A172 (cell line): ENCODE measurements at regions not wholly inside any gene's neighbourhood (a gene's known extent, or its start where the extent isn't known, plus 50 kb on each side); places are given as distances from the start of the nearest gene placed in this dataset.

Experiments used
- DNase-seq: peaks from one replicate; pipeline ENCODE4 v3.0.0-alpha.2; 2015; ENCODE audit warnings: low spot score

DNA sequence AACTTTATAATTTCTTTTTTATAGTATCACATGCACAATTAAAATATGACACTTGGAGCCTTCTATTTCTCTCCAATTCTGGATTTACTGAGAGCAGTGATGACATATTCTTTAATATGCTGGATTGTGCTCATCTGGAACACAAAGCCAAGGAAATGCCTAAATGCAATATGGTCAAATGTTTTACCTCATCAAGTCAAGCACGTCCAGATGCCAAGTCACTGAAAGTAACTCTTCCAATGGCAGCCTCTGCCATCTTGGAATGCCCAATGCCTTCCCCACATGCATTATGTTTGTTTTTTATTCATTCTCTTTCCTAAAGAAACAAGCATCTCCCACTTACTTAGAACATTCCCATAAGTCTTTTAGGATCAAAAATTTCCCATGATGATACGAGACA, 189.8 kb downstream of the TMX3 start:
- DNase-seq: no peak

DNA sequence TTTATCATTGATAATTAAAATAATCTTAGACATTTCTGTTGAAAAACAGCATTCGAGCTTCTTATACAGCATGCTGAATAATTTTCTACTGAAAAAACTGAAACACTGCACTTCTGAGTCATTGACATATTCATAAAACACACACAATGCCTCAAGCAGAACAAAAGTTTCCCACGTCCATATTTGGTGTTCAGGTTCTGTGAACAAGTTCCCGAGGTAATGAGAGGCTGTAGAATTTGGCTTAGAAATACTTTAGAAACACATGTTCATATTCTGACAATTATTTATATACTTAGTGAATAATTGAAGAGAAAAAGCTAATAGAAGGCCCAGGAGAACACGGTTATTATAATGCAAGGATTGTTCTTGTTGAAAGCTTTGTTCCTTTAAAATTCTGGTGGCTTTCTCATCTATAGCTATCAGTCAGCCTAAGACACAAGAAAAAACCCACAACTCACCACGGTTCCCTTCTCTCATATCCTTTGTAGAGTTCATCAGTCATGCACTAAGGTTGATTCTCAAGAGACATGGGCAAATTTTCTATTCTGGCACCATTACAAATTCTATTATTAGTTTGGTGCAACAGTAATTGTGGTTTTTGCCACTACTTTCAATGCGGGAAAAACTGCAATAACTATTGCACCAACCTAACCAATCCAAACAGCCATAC, 194.4 kb downstream of the TMX3 start:
- DNase-seq: no peak

- peak; percentile 10 for DNase-seq
These were observed 195.6 kb downstream of the TMX3 start for GRCh38 chr18:68519336-68519735.

DNA sequence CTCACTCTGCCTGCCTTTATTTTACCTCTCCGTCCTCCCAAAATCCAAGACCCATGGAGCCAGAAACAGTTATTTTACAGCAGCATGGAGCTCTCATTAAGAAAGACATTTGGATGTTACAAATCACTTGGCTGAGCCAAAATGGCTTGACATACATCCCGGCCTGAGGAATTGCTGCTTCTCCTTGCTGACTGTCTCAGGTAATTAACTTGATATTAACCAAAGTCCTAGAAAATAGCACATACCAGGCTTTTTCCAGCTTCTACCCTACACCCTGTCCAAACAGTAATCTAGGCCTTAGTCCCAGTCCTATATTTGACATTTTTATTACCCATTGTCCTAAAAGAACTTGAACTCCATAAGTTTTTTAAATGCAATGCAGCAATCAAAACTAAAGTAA, 205.0 kb downstream of the TMX3 start:
- DNase-seq: no peak

GRCh38 chr18:68507781-68508180, 207.1 kb downstream of the TMX3 start:
- DNase-seq: no peak

DNA sequence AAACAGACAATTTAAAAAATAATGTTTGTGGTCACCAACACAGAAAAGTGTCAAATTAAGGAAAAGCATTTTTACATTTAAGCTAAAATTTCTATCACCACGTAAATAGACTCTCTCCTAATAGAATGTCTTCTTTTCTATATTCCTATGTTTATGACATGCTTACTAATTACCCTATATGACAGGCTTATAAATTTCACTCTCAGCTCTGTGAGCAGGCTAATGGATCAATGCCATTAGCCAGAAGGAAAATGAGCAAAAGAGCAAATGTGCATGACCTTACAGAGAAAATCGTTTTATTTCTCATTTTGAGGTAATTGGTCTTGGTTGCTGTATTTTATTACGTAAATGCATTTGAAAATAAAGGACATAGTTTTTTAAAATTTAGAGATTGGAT, 209.7 kb downstream of the TMX3 start:
- no peak for DNase-seq

DNA sequence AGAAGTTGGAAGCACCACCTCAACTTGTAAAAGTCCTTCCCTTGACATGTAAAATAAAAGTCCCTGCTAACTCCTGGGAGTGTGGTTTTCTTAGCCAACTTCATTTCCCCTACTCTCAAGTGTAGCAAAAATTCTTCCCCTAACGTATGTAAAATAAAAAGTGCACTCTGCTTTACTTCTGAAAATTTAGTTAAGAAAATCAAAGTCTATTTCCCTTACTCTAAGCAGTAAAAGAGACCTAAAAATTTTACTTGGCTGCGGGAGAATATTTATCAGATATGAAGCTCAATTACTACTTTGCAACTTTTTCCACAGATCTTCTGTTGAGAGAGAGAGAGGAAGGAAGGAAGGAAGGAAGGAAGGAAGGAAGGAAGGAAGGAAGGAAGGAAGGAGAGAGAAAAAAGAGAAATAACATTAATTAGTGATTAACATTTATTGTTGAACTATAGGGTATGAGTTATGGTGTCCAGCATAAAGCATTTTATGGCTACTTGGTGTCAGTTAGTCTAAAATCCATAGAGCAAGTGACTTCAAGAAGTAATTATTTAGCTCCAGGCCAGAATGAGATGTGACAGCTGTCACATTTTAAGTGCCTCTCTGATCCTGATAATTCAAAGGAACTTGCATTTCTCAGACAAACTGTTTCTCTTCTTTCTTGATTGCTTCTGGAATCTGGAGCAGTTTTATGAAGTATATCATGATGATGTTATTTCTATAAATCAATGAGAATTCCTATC, 210.3 kb downstream of the TMX3 start:
- no peak for DNase-seq

DNA sequence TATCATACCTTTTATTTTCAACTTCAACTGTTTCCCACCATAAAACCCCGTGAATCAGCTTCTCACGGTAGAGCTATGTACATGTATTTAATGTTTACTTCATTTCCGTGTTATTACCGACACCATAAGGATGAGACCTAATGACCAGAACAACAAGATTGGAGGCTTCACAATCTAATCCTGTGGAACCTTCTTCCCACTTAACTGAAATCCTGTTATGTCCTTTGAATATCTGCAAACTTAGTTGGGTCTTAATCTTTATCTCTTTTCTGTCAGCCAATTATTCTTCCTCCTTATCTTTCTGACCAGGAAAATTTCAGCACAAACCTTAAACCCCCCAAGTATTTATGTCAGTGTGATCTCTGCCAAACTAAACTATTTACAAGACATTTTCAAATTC, 214.4 kb downstream of the TMX3 start:
- no peak for DNase-seq

GRCh38 chr18:68499141-68499540, 215.8 kb downstream of the TMX3 start:
- no peak for DNase-seq

DNA sequence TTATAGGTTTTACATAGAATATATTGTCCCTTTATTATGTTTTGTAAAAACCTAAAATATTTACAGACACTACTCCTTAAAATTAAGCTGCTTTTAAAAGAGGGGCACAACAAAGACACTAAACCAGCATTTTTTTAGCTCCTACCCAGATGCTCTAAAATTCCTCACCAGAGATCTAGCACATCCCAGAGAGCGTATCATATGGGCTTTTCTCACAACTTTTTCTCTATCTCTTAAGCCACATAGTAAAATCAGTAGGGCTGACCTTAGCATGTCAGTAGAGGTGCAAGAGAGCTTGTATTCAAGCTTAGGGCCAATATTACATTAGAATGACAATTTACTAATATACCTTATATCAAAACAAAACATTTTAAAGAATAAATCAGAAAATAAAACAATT, 216.3 kb downstream of the TMX3 start:
- no peak for DNase-seq

DNA sequence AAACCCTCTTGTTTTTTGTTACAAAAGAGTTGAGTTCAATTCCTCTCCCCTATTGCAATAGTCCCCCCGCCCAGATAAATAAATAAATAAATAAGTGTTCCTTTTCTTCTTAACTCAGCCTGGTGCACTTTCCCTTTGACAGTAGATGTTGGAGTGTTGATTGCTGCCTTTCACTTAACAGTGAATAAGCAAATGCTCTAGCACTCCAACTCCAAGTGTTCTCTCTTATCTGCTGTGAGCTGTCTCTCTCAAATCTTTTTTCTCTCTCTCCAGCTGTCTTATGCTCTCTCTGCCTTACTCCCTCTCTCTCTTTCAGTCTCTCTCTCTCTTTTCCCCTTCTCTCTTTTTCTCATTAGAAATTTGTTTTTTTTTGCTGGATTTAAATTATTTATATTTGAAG, 216.7 kb downstream of the TMX3 start:
- DNase-seq: no peak

- peak; percentile 13 for DNase-seq
These were observed 219.9 kb downstream of the TMX3 start for GRCh38 chr18:68494802-68495581.

DNA sequence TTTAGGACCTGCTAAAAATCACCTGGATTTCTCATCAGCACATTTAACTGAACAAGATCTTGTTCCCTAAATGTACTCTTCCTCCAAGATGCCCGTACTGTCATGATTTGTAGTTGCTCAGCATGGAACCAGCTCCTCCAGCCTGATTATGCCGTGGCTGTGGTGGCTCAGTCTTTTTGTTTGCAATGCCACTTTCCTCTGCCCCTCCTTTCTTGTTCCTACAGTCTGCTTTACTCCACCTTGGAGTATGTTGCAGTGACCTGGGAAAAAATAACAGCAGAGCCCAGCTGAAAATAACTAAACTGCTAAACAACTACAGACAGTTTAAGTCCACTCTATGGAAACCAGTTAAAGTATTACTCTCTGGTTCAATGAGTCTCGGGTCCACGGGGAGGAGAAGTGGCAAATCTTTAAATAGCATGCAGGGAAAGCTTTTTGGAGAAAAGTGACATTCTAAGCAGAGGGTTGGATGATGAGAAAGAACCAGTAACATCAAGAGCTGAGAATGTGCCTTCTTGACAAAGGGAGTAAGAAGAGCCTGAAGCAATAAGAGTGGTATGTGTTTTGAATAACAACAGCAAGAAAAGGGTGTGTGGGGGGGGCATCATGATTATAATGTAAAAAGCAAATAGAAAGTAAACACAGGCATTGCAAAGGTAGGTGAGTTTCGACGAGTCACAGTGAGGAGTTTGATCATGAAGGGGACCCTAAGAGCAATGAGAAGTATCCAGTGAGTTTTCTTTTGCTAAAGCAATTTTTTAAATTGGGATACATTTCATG, 225.7 kb downstream of the TMX3 start:
- DNase-seq: no peak

DNA sequence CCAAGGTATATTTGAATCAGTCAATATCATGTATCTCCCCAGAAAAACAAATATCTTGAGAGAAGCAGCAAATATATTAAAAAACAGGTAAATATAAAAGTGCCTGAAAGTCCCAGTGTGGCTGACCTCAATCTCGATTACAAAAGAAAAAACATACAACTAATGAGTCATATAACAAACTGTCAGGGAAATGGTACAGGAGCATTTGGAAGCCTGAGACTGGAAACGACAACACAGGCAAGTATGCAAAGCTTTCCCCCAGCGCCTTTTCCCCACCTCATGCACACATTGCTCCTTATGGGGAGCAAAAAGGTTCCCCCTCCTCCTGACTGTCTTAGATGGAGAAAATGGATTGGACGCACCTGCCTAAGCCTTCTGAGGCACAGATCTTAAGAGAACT, 230.7 kb downstream of the TMX3 start:
- DNase-seq: peak; percentile 4

- DNase-seq: no peak
These were observed 232.1 kb downstream of the TMX3 start for GRCh38 chr18:68482815-68483214.

- DNase-seq: no peak
These were observed 234.7 kb downstream of the TMX3 start for GRCh38 chr18:68480196-68480595.

GRCh38 chr18:68478246-68478645, 236.7 kb downstream of the TMX3 start:
- DNase-seq: no peak

GRCh38 chr18:68475883-68476282, 239.0 kb downstream of the TMX3 start:
- DNase-seq: no peak

- DNase-seq: no peak
These were observed 242.1 kb downstream of the TMX3 start for GRCh38 chr18:68472701-68473295.

DNA sequence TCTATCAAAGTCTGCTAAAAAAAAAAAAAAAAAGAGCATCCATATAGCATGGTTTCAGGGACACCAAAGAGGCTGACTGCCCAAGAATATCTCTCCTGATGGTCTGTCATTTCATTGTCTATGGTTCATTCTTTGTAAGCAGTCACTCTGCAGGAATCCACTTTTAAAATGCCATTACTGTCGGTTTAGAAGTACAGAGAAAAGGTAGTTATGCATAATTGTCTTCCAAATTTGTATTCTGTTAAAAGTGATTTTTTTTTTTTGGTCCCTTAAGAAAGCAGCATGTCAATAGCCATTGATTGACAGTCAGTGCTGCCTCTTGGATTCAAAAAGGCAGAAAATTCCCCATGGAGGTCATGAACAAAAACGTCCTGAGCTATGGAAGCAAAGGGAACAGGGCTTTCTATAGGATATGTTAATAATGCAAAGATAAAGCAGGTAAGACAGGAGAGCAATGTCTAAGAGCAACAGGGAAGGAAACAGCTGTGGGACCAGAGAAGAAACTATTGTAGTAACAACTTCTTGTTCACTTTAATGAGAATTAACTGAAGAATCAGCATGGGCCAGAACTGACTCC, 245.8 kb downstream of the TMX3 start:
- no peak for DNase-seq

DNA sequence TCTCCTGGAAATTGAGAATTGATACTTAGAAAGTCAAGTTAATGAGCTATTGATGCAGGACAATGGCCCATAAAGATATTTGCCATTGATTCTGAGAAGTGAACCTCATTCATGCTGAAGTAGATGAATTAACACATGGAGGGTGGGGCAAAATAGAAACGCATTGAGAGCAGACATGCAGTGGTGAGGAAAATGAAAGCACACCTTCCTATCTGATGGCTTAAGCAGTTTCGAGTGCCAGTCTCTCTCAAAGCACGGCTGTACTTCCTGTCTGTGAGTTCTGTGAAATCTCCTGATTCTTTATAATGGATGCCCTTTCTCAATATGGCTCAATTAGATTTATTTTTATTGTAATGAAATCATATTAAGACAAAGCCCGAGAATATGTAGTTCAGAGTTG, 247.0 kb downstream of the TMX3 start:
- no peak for DNase-seq
